ENCODE measurements at regions not wholly inside any gene's neighbourhood (a gene's known extent, or its start where the extent isn't known, plus 50 kb on each side); places are given as distances from the start of the nearest gene placed in this dataset.
A peak's percentile ranks its signal among the peaks of the same experiment; 100 is the strongest.

DNA sequence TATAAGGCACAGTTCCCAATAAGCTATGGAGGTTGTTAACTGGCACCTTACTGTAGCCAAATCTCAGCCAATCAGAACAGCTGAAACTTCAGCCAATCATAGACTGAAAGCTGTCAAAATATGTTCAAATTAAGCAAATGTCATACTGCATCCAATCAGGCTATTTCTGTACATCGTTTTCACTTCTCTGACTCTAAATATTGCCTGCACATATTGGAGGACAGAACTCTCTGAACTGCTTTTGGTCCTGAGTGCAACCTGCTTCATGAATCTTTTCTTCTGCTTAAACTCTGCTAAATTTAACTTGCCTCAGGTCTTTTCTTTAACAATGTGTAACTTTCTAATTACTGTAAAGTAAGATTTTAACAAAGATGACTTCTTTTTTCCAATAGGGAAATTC is 1198.9 kb upstream of the PCDH7 start:
- no peak for DNase-seq

DNA sequence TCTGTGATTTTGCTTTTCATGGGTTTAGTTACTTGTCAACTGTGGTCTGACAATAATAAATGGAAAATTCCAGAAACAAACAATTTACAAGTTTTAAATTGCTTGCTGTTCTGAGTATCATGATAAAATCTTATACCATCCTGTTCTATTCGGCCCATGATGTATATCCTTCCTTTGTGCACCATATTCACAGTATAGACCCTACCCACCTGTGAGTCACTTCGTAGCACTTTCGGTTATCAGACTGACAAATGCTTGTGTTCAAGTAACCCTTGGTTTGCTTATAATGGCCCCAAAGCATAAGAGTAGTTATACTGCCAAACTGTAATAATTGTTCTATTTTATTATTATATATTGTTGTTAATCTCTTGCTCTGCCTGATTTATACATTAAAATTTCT is 1183.4 kb upstream of the PCDH7 start:
- DNase-seq, result no peak

DNA sequence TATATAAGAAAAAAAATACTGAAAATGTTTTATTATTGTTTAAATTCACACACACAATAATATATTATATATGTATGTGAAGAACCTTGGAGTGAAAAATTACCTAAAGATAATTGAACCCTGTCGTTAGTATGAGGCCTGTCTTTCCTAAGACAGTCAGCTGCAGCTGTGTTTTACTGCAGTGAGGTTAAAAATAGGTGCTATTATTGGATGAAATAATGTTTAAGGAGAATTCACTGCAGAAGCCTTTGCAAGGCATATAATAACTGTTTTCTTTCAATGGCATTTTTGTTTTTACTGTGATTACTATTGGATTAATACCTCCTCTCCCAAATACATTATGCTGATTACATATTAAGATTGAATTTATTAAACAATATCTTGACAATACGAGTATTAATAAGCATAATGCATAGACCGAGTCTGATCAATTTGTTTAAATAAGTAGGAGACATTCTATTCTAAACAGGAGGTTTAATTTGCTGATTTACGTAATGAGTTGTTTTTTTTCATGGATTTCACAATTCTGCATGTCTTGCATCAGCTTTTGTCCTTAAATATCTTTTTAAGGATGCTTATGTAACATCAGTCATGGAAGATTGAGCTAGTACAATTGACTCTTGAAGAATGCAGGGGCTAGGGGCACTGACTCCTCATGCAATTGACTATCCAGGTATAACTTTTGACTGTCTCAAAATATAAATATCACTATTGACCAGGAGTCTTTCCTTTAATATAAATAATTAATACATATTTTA is 1181.1 kb upstream of the PCDH7 start:
- DNase-seq, result no peak

DNA sequence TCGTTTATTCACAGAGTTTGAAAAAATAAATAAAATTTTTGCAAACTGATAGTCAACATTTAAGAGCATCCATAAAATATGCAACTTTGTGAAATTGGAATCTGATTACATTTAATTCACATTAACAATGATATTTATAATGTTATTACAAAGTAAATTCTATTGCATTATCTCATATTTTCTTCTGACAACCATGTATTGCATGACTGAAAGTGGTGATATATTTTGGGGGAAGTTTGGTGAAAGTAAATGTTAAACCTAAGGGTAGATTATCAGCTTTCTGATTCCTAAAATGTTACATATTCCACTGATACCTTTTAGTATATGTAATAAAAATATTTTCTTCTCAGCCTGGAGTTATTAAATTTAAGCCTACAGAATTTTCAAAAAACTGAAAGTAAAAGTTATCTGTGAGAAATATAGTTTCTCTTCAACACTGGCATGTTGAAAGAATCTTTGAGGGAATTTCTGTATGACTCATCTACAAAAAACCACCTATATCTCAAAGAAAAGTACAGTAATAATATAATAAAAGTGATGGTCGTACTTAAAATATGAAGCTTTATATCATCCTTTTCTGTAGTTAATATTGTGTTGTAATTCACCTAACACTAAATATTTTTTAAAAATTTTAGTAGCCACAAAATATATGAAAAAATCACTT is 1179.6 kb upstream of the PCDH7 start:
- DNase-seq, result no peak

DNA sequence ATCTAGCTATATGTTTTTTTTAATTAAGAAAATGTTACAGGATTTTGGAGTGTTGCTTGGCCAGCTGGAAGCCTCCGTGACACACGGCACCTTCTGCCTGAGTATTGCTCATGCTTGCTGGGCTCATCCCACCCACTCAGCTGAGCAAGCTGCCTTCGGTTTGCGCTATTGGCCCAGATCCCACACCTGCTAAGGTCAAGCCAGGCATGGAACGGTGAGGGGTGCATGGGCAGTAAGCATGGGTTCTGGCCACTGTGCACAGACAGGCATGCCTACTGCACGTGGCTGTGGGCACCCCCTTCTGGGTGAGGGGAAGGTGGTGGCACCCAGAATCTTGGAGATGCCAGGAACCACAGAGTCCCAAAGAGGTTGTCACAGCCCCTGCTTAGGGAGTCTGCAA is 1178.4 kb upstream of the PCDH7 start:
- DNase-seq, result no peak

DNA sequence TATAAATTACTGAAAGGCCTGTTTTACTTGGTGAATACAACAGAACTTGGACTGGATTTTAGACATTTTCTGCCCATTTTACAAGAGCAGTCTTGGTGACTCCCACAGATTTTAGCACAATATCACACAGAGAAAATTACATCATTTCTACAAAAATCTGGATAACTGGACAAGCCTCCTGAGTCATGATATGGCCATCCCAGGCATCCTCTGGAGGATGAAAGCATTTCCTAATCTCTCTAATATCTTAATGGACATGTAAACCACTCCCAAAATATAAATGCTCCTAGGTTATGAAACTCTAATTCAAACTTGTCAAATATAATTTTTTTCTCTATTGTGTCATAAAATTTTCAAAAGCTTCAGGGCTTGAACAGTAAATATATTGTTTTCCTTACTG is 1170.8 kb upstream of the PCDH7 start:
- DNase-seq, result no peak

DNA sequence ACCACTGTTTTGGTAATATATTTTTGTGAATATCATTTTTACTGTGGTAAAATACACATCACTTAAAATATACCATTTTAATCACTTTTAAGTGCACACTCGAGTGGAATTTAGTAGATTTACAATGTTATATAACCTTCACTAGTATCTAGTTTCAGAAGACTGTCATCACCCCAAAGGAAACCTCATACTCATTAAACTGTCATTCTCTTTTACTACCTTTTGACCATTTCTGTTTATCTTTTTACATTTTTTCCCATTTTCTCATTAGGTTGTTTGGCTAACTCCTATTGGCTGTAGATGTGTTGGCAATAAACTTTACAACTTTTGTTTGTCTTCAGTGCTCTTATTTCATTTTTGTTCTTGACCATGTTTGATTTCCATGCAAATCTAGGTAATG is 1168.3 kb upstream of the PCDH7 start:
- no peak for DNase-seq

DNA sequence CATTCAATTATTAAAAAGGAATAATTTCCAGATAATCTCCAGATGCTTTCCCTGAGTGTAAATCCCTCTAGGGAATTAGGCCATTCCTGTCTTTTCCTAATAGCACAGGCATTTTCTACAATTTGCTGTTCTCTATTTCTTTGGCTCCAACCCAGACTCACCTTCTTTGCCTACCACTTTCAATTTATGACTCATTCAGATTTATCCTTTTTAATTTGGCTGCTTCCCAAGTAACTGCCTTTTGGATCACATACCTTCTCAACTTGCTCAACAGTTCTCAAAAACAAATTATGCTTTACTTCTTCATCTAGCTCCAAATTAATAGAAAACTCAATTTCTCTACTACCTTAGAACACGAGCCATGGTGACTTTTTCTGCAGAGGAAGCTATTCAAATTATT is 1166.3 kb upstream of the PCDH7 start:
- DNase-seq, result no peak

DNA sequence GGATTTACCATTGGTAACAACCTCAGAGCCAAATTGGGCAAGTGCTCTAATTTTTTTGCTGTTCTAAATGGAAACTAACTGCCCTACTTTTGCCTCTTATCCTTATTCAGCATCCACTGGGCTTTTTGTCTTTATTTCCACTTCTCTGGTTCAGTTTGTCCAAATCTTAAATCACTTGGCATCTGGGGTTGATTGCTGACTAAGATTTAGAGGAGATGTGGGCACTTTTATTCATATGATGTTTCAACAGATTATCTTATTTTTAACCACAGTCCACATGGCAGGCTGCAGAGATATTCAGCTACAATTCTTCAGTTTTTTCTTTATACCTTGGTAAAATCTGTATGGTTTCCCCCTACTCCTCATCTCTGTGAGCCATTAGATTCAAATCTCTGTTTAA is 1161.4 kb upstream of the PCDH7 start:
- no peak for DNase-seq

DNA sequence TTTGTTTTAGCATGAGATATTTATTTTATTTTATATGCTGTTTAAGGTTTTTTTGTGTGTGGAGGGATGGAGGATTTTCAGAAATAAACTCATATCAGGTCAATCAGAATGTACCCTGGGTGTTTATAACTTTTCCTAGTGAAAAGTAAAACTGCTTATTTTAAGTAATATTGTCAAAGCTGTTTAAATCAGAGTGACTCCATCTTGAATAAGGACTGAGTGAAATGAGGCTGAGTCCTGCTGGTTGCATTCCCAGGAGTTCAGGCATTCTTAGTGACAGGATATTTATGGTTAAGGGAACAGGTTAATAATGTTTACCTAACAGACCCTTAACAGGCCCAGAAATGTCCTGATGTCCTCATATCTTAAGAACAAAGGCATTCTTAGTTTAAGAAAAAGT is 1160.9 kb upstream of the PCDH7 start:
- DNase-seq, result no peak

DNA sequence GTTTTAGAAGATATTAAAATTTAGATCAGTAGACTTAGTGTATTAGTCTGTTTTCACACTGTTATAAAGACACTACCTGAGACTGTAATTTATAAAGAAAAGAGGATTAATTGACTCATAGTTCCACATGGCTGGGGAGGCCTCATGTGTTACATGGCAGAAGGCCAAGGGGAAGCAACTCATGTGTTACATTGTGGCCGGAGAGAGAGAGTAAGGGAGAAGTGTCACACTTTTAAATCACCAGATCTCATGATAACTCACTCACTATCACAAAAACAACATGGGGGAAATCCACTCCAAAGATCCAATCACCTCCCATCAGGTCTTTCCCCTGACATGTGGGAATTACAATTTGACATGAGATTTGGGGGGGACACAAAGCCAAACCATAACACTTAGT is 1159.7 kb upstream of the PCDH7 start:
- no peak for DNase-seq

DNA sequence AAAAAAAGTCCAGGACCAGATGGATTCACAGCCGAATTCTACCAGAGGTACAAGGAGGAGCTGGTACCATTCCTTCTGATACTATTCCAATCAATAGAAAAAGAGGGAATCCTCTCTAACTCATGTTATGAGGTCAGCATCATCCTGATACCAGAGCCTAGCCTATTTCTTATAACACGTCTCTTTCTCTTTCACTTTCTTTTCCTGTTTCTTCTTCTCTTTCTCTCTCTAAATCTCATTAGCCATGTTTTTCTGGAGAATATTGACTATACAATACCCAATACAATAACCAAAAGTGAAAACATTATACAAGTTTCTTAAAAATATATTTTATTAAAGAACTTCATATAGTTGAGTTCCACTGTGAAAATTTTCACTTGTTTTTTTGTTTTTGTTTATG is 1154.9 kb upstream of the PCDH7 start:
- no peak for DNase-seq

DNA sequence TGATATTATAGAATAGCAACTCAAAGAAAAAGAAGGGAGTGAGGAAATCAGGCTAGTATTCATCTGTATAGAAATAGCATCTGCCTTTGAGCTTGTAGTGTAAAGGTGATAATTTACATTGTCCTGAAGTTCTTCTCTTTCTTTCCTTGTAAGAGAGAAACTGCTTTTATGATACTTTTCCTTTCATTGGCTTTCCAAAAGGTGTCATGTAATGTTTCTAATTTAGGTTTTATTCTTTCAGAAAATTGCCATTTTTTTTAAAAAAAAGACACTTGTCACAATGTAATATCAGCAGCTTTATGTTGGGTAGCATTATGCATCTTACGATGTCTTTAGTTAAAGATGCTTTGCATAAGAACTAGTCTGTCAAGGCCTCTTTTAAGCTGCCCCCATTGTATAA is 1153.8 kb upstream of the PCDH7 start:
- DNase-seq, result no peak

DNA sequence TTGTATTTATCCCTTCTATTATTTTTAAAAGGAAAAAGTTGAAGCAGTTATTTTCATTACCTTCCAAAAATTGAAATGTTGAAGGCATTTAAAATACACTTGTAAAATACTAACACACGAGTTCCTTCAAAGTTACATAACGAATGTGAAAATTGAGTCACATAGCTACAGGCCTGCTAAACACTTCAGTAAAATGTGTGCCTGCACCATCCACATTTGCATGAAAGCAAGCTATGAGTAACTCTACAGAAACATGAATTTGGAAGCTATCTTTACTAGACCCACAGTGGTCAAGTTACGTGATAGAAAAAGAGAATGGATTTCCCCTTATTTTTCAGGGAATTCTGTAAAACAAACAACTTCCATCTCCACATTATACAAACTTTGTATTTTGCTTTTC is 1148.8 kb upstream of the PCDH7 start:
- DNase-seq, result no peak

DNA sequence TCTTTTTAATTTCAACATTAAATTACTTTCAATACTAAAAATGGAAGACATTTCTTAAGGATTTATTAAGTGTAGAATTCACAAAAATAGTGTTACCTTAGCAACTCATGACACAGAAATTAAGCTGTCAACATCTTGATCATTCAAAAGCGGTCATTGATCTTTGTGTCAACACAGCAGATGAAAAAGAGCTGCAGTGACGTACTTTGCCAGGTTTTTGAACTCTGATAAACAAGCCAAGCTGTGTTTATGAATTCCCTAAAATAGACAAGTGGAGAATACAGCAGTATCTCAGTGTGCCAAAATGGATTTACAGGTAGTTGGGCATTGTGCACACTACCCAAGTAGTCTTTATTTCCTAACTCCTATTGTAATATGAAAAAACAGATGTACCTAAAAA is 1141.8 kb upstream of the PCDH7 start:
- DNase-seq, result no peak

DNA sequence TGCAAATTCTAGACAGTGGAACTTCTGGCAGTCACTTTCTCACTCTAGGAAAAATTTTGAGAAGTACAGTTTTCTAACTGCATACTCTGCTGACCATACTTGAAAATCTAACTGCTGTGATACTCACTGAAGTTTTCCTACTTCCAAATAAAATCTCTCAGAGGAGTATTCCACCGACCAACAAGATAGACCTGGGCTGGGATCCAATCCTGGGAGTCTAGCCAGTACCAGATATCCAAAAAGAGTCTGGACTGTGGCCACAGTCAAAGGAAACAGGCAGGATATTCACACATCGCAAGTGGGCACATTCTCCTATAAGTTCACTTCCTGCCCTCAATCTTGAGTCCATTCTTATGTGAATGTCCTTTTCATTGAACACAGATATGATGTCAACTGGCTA is 1138.7 kb upstream of the PCDH7 start:
- peak in 14 of 56 donors; percentile 0 to 39 (median 10) for DNase-seq

DNA sequence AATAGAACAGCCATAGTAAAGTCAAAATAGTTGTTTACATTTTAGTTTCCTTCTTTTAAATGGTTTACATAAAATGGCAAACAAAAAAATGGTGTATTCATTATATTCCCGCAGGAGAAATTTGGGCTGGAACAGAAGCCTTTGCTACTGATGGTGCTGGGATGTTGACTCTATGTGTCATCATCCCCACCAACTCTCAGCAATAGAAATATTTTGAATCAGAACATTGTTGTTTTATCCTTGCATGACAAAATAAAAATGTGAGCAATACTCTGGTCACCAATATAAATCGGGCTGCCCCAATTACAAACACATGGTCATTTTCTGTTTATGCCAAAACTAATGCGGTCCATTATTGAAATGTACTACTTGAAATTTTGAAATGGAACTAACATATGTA is 1131.6 kb upstream of the PCDH7 start:
- DNase-seq, result no peak

DNA sequence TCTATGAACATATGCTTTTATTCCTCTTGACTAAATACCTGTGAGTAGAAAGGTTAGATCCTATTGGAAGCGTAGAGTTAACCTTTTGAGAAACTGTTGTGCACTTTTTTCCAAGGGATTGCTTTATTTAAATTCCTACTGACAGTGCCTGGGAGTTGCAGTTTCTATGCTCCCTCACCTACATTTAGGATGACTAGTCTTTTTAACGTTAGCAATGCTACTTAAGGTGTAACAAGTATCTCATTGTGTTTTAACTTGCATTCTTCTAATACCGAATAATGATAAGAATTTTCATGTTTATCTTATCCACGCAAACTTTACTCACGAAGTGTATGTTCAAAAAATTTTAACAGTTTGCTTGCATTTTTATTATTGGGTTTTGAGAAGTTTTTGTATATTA is 1123.9 kb upstream of the PCDH7 start:
- no peak for DNase-seq

DNA sequence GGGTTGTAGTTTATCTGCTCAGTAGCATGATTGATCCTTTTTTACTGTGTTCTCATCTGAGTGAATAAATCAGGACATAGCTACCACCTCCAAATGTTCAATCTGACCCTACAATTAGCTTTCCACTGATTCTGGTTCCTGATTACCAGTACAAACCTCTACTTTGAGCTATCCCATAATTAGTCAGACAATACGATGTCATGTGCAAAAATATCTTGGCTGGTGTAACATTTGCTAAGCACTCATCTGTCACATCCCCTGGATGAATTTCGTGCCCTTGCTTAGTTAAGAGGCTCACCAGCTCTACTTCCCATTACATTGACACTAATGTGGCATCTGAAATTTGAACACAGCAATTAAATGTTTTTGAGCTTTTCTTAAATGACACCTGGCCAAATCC is 1101.0 kb upstream of the PCDH7 start:
- no peak for DNase-seq

DNA sequence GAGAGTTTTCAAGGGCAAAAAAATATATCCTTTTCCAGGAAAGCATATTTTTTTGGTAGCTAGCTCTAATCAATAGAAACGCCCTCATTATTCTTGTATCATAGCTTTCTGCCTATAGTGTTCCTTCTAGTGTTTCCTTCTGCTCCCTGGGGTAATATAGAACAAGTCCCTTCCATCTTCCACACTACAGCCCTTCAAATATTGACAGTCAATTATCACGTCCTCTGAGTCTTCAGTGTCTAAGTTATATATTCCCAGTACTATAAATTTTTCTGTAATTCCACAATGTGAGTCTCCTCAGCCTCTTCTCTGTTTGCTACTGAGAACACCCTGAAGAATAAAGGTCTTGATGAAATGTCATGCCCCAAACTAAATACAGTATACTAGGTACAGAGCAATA is 1088.0 kb upstream of the PCDH7 start:
- no peak for DNase-seq

DNA sequence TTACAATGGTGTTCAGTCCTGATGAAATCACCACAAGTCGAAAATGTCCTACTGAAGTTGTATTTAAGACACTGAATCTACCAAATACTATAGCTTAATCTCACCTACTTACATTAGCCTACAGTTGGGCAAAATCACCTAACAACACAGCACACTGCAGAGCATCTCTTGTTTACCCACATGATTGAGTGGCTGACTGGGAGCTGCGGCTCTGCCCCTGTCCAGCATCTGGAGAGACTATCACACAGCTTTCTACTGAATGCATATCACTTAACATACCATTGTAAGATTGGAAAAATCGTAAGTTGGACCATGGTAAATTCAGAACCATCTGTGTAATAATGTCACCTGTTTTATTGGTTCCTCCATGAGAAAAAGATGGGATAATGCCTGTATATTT is 1083.2 kb upstream of the PCDH7 start:
- no peak for DNase-seq

DNA sequence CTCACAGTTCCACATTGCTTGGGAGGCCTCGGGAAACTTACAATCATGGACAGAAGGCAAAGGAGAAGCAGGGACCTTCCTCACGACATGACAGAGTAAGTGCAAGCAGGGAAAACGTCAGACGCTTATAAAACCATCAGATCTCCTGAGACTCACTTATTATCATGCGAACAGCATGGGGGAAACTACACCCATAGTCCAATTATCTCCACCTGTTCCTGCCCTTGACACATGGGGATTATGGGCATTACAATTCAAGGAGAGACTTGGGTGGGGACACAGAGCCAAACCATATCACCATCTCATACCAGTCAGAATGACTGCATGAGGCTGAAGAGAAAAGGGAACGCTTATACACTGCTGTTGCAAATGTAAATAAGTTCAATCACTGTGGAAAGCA is 1066.9 kb upstream of the PCDH7 start:
- no peak for DNase-seq

DNA sequence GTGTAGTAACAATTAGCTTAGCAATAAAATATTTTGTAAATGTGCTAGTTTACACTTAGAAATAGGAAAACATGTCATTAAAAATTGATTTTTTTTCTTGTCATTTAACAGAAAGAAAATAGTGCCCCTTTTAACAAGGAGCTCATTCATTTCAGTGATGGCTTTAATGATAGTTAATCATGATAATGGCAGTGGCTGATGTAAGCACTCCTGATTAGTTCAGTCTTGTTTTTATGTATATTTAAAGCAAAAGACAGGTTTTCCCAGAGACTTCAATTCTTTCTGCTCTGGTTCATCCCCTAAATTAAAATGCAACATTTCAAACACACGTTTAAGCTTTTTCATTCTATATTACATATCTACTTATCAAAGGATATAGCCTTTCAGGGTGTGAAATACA is 1039.5 kb upstream of the PCDH7 start:
- no peak for DNase-seq

DNA sequence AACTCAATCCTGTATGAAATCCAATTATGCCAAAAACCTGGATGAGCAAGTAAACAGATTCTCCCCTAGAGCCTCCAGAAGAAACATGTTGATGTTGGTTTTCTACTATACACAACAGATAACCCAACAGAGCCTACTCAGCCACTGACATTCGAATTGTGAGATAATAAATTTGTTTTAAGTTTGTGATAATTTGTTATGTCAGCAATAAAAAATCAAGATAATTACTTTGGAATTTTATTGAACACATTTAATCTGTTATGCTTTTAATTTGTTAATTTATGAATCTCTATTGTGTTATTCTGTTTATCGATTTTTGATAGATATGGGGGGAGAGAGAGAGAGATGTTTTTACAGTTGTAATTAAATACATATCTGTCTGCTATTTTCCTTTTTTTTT is 1016.1 kb upstream of the PCDH7 start:
- DNase-seq, result no peak
